Tibial nerve (tissue), 4 donors: ENCODE measurements at regions not wholly inside any gene's neighbourhood (a gene's known extent, or its start where the extent isn't known, plus 50 kb on each side); places are given as distances from the start of the nearest gene placed in this dataset.
A peak's percentile ranks its signal among the peaks of the same experiment; 100 is the strongest.

Experiments
- DNase-seq, 2 donors: peaks; one replicate each; pipeline ENCODE4 v3.0.0-alpha.2; 2019; ENCODE audit warnings: low spot score in 2 of 2
- H3K27ac ChIP-seq, 4 donors: fragments of 200-600 bp; sonication (generic) in 3 of 4; one replicate each; pipeline ENCODE4 v1.5.1; 2017 to 2019; ENCODE audit warnings: mild to moderate bottlenecking in 1 of 4
- H3K27me3 ChIP-seq, 2 donors: fragments of 200-600 bp; sonication (generic) in 1 of 2; one replicate each; pipeline versions ENCODE4 v1.5.1 to v1.6.0; 2017 to 2019
- H3K36me3 ChIP-seq, 3 donors: fragments of 200-600 bp; sonication (generic); one replicate each; pipeline ENCODE4 v1.5.1; 2018 to 2019
- H3K4me1 ChIP-seq, 4 donors: fragments of 200-600 bp; sonication (generic) in 3 of 4; one replicate each; pipeline ENCODE4 v1.5.1; 2017 to 2019
- H3K4me3 ChIP-seq, 4 donors: fragments of 200-600 bp; sonication (generic) in 3 of 4; one replicate each; pipeline ENCODE4 v1.5.1; 2017 to 2019; ENCODE audit warnings: mild to moderate bottlenecking in 1 of 4, moderate library complexity in 1 of 4
- H3K9me3 ChIP-seq, 4 donors: fragments of 200-600 bp; sonication (generic) in 3 of 4; one replicate each; pipeline ENCODE4 v1.5.1; 2017 to 2019
- CTCF ChIP-seq, 5 experiments: fragments of 200-600 bp in 3 of 5; fragments of 450-650 bp in 2 of 5; sonication (generic) in 3 of 5; IDR thresholded peaks; one replicate each; pipeline ENCODE4 v1.5.1; 2016 to 2019; ENCODE audit warnings: antibody characterized with exemption in 5 of 5, mild to moderate bottlenecking in 3 of 5, moderate library complexity in 2 of 5
- EP300 ChIP-seq, 2 donors: sonication (generic); formaldehyde crosslinking; IDR thresholded peaks; one replicate each; pipeline ENCODE4 v1.6.1; 2017; ENCODE audit warnings: antibody characterized with exemption in 2 of 2, mild to moderate bottlenecking in 1 of 2
- POLR2A ChIP-seq, 2 donors: fragments of 450-650 bp; IDR thresholded peaks; one replicate each; pipeline ENCODE4 v1.6.1; 2017; ENCODE audit warnings: antibody characterized with exemption in 2 of 2, mild to moderate bottlenecking in 2 of 2, moderate library complexity in 2 of 2
- WGBS, 2 donors: methylation state at CpG; one replicate each; pipeline ENCODE4 v1.1.5; 2018; 5-methylcytosine and 5-hydroxymethylcytosine counted together

DNA sequence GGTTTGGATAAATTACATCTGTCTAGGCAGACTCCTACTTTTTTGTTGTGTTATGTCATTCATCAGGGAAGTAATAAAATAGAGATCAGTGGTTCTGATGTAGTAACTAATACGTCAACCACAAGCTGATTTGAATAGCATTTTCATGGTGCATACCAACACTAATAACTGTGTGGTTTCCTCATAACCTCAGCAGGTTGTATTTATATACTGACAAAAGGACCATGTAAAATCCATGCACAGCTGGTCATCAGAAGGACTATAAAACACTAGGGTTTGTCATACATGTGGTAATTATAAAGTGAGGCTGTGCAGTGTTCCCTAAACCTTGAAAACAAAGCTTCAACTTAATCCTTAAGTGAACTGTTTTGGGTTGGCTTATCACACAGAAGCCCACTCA is 216.8 kb upstream of the RBMS3 start:
- Histone ChIP-seq H3K36me3 (no peaks in the 10 kb centered on the region), H3K4me3 (no peak overlapping the region), H3K4me1 (peaks cover 0 to 12% (median 0%) of the 10 kb centered on the region in 4 donors), H3K9me3 (peaks cover 0 to 8% (median 2%) of the 10 kb centered on the region in 4 donors), H3K27me3 (no peaks in the 10 kb centered on the region), H3K27ac (no peak overlapping the region)
- TF ChIP-seq POLR2A (IDR thresholded peaks at IDR 0.05) = no peak
- no peak for TF ChIP-seq CTCF (IDR thresholded peaks at IDR 0.05)
- no peak for TF ChIP-seq EP300 (IDR thresholded peaks at IDR 0.05)
- 58 to 76% methylated on average over 1 of the region's 1 CpG for WGBS, 2 donors
- no peak for DNase-seq

DNA sequence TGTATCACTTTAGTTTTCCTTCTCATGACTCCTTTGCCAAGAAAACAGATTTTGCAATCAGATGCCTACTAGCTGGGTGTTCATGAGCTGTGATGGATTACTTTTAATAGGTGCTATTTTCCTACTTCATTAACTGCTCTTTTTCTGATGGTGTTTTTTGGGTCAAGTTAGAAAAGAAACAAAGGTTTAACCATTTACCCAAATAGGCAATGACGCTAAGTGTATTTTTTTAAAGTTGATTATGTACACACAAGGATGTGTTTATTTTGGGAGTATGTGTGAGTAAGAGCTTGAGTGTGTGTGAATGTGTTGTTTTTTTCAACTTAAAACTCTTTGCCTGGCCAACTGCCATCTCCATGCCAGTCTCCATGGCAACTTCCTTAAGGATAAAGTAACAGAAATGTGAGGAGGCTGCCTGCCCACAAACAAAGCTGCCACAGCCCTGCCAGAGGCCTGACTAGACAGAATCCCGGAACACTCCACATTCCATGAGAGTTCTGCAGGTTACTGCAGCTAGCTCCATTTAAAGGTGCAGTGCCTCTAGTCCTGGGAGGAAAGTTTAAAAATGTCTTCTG is 215.6 kb upstream of the RBMS3 start:
- peak; percentile 12 to 14 for DNase-seq
- Histone ChIP-seq H3K4me3 (no peak overlapping the region), H3K27ac (no peak overlapping the region), H3K9me3 (no peaks in the 10 kb centered on the region), H3K27me3 (no peaks in the 10 kb centered on the region), H3K36me3 (no peaks in the 10 kb centered on the region), H3K4me1 (peaks cover 0 to 12% (median 0%) of the 10 kb centered on the region in 4 donors)
- TF ChIP-seq EP300 (IDR thresholded peaks at IDR 0.05) (no peak), CTCF (IDR thresholded peaks at IDR 0.05) (no peak), POLR2A (IDR thresholded peaks at IDR 0.05) (no peak)
- WGBS, 2 donors = 15 to 20% methylated on average over 2 of the region's 2 CpGs

- 96 to 100% methylated on average over 4 of the region's 4 CpGs for WGBS, 2 donors
- Histone ChIP-seq H3K4me1 (peaks cover 0 to 12% (median 0%) of the 10 kb centered on the region in 4 donors), H3K9me3 (peaks cover 0 to 5% (median 0%) of the 10 kb centered on the region in 4 donors), H3K36me3 (no peaks in the 10 kb centered on the region), H3K27ac (no peak overlapping the region), H3K27me3 (no peaks in the 10 kb centered on the region), H3K4me3 (no peak overlapping the region)
- no peak for TF ChIP-seq CTCF (IDR thresholded peaks at IDR 0.05)
- DNase-seq = no peak
Measured at GRCh38 chr3:29067007-29067406, 213.9 kb upstream of the RBMS3 start.

- no peaks in the 10 kb centered on the region for H3K27me3 ChIP-seq
- DNase-seq = no peak
- no peak overlapping the region for H3K27ac ChIP-seq
- peaks cover 0 to 4% (median 0%) of the 10 kb centered on the region in 4 donors for H3K4me1 ChIP-seq
- 82 to 90% methylated on average over 3 of the region's 3 CpGs for WGBS, 2 donors
- peaks cover 0 to 10% (median 0%) of the 10 kb centered on the region in 4 donors for H3K9me3 ChIP-seq
- no peak overlapping the region for H3K4me3 ChIP-seq
- TF ChIP-seq CTCF (IDR thresholded peaks at IDR 0.05) = no peak
- no peak for TF ChIP-seq POLR2A (IDR thresholded peaks at IDR 0.05)
- no peak for TF ChIP-seq EP300 (IDR thresholded peaks at IDR 0.05)
- no peaks in the 10 kb centered on the region for H3K36me3 ChIP-seq
Measured at GRCh38 chr3:29070959-29071634, 209.8 kb upstream of the RBMS3 start.

DNA sequence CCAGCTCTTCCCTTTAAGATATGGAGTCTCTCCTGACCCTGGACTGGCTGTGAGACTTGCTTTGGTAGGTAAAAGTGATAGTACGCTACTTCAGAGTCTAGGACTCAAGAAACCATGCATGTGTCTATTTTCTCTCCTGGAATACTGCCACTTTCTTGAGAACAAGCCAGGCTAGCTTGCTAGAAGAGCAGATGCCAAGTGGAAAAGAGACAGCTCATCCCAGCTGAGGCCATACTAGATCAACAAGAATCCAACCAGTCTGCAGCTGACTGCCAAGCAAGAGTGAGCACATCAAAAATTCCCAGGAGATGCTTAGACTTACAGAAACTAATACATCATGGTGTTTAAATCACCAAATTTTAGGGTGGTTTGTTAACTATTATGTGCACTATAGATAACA is 208.3 kb upstream of the RBMS3 start:
- H3K27me3 ChIP-seq = no peaks in the 10 kb centered on the region
- 80 to 95% methylated on average over 1 of the region's 1 CpG for WGBS, 2 donors
- no peak overlapping the region for H3K4me3 ChIP-seq
- peaks cover 0 to 4% (median 0%) of the 10 kb centered on the region in 4 donors for H3K4me1 ChIP-seq
- peaks cover 0 to 10% (median 0%) of the 10 kb centered on the region in 4 donors for H3K9me3 ChIP-seq
- DNase-seq = no peak
- H3K27ac ChIP-seq = no peak overlapping the region
- no peaks in the 10 kb centered on the region for H3K36me3 ChIP-seq
- TF ChIP-seq POLR2A (IDR thresholded peaks at IDR 0.05) (no peak), CTCF (IDR thresholded peaks at IDR 0.05) (no peak), EP300 (IDR thresholded peaks at IDR 0.05) (no peak)
